Sigmoid colon (tissue), 4 donors: ENCODE measurements at regions not wholly inside any gene's neighbourhood (a gene's known extent, or its start where the extent isn't known, plus 50 kb on each side); places are given as distances from the start of the nearest gene placed in this dataset.

ENCODE experiments used
- EP300 ChIP-seq, 4 donors: sonication (generic); formaldehyde crosslinking; IDR thresholded peaks; one replicate each; pipeline ENCODE4 v1.6.1; 2017; ENCODE audit warnings: antibody characterized with exemption in 4 of 4
- POLR2A ChIP-seq, 2 donors: fragments of 450-650 bp; IDR thresholded peaks; one replicate each; pipeline ENCODE4 v1.6.1; 2016; ENCODE audit warnings: antibody characterized with exemption in 2 of 2, mild to moderate bottlenecking in 2 of 2, moderate library complexity in 2 of 2
- POLR2AphosphoS5 ChIP-seq, 4 donors: sonication (generic); formaldehyde crosslinking; IDR thresholded peaks; one replicate each; pipeline ENCODE4 v1.6.1; 2017; ENCODE audit warnings: antibody characterized with exemption in 4 of 4
- TF ChIP-seq, protein P1 (sequence below), 4 experiments: fragments of 450-650 bp in 3 of 4; fragments of 200-600 bp in 1 of 4; IDR thresholded peaks; one replicate each; pipeline ENCODE4 v1.5.1; 2016 to 2019; ENCODE audit warnings: antibody characterized with exemption in 4 of 4, mild to moderate bottlenecking in 3 of 4, moderate library complexity in 2 of 4

DNA sequence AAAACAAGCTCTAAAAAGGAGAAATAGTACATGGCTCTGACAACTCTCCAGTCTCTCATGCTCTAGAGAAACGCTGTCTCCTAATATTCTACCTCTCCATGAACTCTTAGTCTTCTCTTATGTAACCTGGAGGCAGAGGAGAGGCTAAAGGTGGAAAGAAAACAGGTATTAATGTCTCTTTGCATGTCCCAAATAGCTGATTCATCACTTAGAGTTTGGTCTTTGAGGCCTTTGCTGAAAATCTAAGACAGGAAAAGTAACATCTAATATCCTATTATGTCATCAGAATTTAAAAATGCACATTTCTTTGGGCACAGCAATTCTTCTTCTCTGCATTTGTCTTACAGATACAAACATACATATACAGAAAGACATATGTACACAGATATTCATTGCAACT lies 127.2 kb downstream of the DHRS2 start:
- no peak for TF ChIP-seq POLR2A (IDR thresholded peaks at IDR 0.05)
- TF ChIP-seq, protein P1, sequence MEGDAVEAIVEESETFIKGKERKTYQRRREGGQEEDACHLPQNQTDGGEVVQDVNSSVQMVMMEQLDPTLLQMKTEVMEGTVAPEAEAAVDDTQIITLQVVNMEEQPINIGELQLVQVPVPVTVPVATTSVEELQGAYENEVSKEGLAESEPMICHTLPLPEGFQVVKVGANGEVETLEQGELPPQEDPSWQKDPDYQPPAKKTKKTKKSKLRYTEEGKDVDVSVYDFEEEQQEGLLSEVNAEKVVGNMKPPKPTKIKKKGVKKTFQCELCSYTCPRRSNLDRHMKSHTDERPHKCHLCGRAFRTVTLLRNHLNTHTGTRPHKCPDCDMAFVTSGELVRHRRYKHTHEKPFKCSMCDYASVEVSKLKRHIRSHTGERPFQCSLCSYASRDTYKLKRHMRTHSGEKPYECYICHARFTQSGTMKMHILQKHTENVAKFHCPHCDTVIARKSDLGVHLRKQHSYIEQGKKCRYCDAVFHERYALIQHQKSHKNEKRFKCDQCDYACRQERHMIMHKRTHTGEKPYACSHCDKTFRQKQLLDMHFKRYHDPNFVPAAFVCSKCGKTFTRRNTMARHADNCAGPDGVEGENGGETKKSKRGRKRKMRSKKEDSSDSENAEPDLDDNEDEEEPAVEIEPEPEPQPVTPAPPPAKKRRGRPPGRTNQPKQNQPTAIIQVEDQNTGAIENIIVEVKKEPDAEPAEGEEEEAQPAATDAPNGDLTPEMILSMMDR (IDR thresholded peaks at IDR 0.05), result no peak
- TF ChIP-seq POLR2AphosphoS5 (IDR thresholded peaks at IDR 0.05), result no peak
- no peak for TF ChIP-seq EP300 (IDR thresholded peaks at IDR 0.05)
